ENCODE measurements at regions not wholly inside any gene's neighbourhood (a gene's known extent, or its start where the extent isn't known, plus 50 kb on each side); places are given as distances from the start of the nearest gene placed in this dataset.

GRCh38 chr9:119458068-119458467 is 88.8 kb upstream of the BRINP1 start:
- ATAC-seq (no peak), DNase-seq (no peak)
- Mint-ChIP-seq H3K27me3 (ENCODE audit: low read depth) (no peaks in the 10 kb centered on the region), H3K36me3 (ENCODE audit: insufficient read depth) (no peaks in the 10 kb centered on the region), H3K4me1 (ENCODE audit: low read depth) (no peaks in the 10 kb centered on the region), H3K4me3 (no peak overlapping the region), H3K9me3 (peaks cover 5% of the 10 kb centered on the region)

- no peaks in the 10 kb centered on the region for H3K4me1 Mint-ChIP-seq (ENCODE audit: low read depth)
- no peak for DNase-seq
- no peaks in the 10 kb centered on the region for H3K36me3 Mint-ChIP-seq (ENCODE audit: insufficient read depth)
- no peaks in the 10 kb centered on the region for H3K27me3 Mint-ChIP-seq (ENCODE audit: low read depth)
- H3K9me3 Mint-ChIP-seq, result peaks cover 5% of the 10 kb centered on the region
- ATAC-seq, result no peak
- no peak overlapping the region for H3K4me3 Mint-ChIP-seq
Measured at GRCh38 chr9:119453980-119454379, 84.7 kb upstream of the BRINP1 start.

- ATAC-seq (no peak), DNase-seq (no peak)
- H3K4me3 Mint-ChIP-seq, result no peak overlapping the region
- no peaks in the 10 kb centered on the region for H3K36me3 Mint-ChIP-seq (ENCODE audit: insufficient read depth)
- H3K9me3 Mint-ChIP-seq, result peaks cover 5% of the 10 kb centered on the region
- H3K27me3 Mint-ChIP-seq (ENCODE audit: low read depth), result no peaks in the 10 kb centered on the region
- H3K4me1 Mint-ChIP-seq (ENCODE audit: low read depth), result no peaks in the 10 kb centered on the region
Measured at GRCh38 chr9:119453490-119453911, 84.3 kb upstream of the BRINP1 start.

- no peak for DNase-seq
Measured at GRCh38 chr9:119451426-119451825, 82.2 kb upstream of the BRINP1 start.

GRCh38 chr9:119443179-119443578 is 73.9 kb upstream of the BRINP1 start:
- Mint-ChIP-seq H3K27me3 (ENCODE audit: low read depth) (no peaks in the 10 kb centered on the region), H3K9me3 (no peaks in the 10 kb centered on the region), H3K4me1 (ENCODE audit: low read depth) (no peaks in the 10 kb centered on the region), H3K36me3 (ENCODE audit: insufficient read depth) (no peaks in the 10 kb centered on the region), H3K4me3 (no peak overlapping the region)
- DNase-seq (no peak), ATAC-seq (no peak)

More at GRCh38 chr9:119451426-119451825, 82.2 kb upstream of the BRINP1 start:
- Mint-ChIP-seq H3K9me3 (peaks cover 5% of the 10 kb centered on the region), H3K27me3 (ENCODE audit: low read depth) (no peaks in the 10 kb centered on the region), H3K4me3 (no peak overlapping the region), H3K36me3 (ENCODE audit: insufficient read depth) (no peaks in the 10 kb centered on the region), H3K4me1 (ENCODE audit: low read depth) (no peaks in the 10 kb centered on the region)
- no peak for ATAC-seq

- H3K36me3 Mint-ChIP-seq (ENCODE audit: insufficient read depth), result no peaks in the 10 kb centered on the region
- H3K27me3 Mint-ChIP-seq (ENCODE audit: low read depth), result no peaks in the 10 kb centered on the region
- H3K4me1 Mint-ChIP-seq (ENCODE audit: low read depth), result no peaks in the 10 kb centered on the region
- no peak for ATAC-seq
- no peaks in the 10 kb centered on the region for H3K9me3 Mint-ChIP-seq
- H3K4me3 Mint-ChIP-seq, result no peak overlapping the region
- no peak for DNase-seq
Measured at GRCh38 chr9:119441832-119442231, 72.6 kb upstream of the BRINP1 start.

GRCh38 chr9:119441338-119441737 is 72.1 kb upstream of the BRINP1 start:
- Mint-ChIP-seq H3K9me3 (no peaks in the 10 kb centered on the region), H3K4me1 (ENCODE audit: low read depth) (no peaks in the 10 kb centered on the region), H3K4me3 (no peak overlapping the region), H3K27me3 (ENCODE audit: low read depth) (no peaks in the 10 kb centered on the region), H3K36me3 (ENCODE audit: insufficient read depth) (no peaks in the 10 kb centered on the region)
- no peak for DNase-seq
- ATAC-seq, result no peak

- H3K9me3 Mint-ChIP-seq, result no peaks in the 10 kb centered on the region
Measured at GRCh38 chr9:119436261-119436660, 67.0 kb upstream of the BRINP1 start.

GRCh38 chr9:119435076-119435475 is 65.8 kb upstream of the BRINP1 start:
- no peaks in the 10 kb centered on the region for H3K4me1 Mint-ChIP-seq (ENCODE audit: low read depth)
- DNase-seq, result no peak
- no peaks in the 10 kb centered on the region for H3K36me3 Mint-ChIP-seq (ENCODE audit: insufficient read depth)
- H3K27me3 Mint-ChIP-seq (ENCODE audit: low read depth), result no peaks in the 10 kb centered on the region
- no peak for ATAC-seq
- no peak overlapping the region for H3K4me3 Mint-ChIP-seq
- H3K9me3 Mint-ChIP-seq, result no peaks in the 10 kb centered on the region

More at GRCh38 chr9:119436261-119436660, 67.0 kb upstream of the BRINP1 start:
- Mint-ChIP-seq H3K27me3 (ENCODE audit: low read depth) (no peaks in the 10 kb centered on the region), H3K4me3 (no peak overlapping the region), H3K36me3 (ENCODE audit: insufficient read depth) (no peaks in the 10 kb centered on the region), H3K4me1 (ENCODE audit: low read depth) (no peaks in the 10 kb centered on the region)
- DNase-seq, result no peak
- ATAC-seq, result no peak

- Mint-ChIP-seq H3K9me3 (no peaks in the 10 kb centered on the region), H3K4me3 (no peak overlapping the region), H3K4me1 (ENCODE audit: low read depth) (no peaks in the 10 kb centered on the region), H3K36me3 (ENCODE audit: insufficient read depth) (no peaks in the 10 kb centered on the region), H3K27me3 (ENCODE audit: low read depth) (no peaks in the 10 kb centered on the region)
- ATAC-seq (no peak), DNase-seq (no peak)
Measured at GRCh38 chr9:119432428-119432827, 63.2 kb upstream of the BRINP1 start.

- no peak overlapping the region for H3K4me3 Mint-ChIP-seq
- no peaks in the 10 kb centered on the region for H3K9me3 Mint-ChIP-seq
- H3K27me3 Mint-ChIP-seq (ENCODE audit: low read depth), result no peaks in the 10 kb centered on the region
- no peaks in the 10 kb centered on the region for H3K36me3 Mint-ChIP-seq (ENCODE audit: insufficient read depth)
- no peaks in the 10 kb centered on the region for H3K4me1 Mint-ChIP-seq (ENCODE audit: low read depth)
- no peak for DNase-seq
- no peak for ATAC-seq
Measured at GRCh38 chr9:119429302-119429701, 60.1 kb upstream of the BRINP1 start.

- Mint-ChIP-seq H3K36me3 (ENCODE audit: insufficient read depth) (no peaks in the 10 kb centered on the region), H3K27me3 (ENCODE audit: low read depth) (no peaks in the 10 kb centered on the region), H3K9me3 (no peaks in the 10 kb centered on the region), H3K4me3 (no peak overlapping the region), H3K4me1 (ENCODE audit: low read depth) (no peaks in the 10 kb centered on the region)
- ATAC-seq (no peak), DNase-seq (no peak)
Measured at GRCh38 chr9:119420231-119420630, 51.0 kb upstream of the BRINP1 start.
